SK-N-DZ (cell line): ENCODE measurements at regions not wholly inside any gene's neighbourhood (a gene's known extent, or its start where the extent isn't known, plus 50 kb on each side); places are given as distances from the start of the nearest gene placed in this dataset.
"Not testable (repeated sequence)": the region's sequence is repeated elsewhere in the genome, so short reads cannot be mapped to it uniquely, and the experiment has no call there.

Source experiments
- DNase-seq: peaks from one replicate; pipeline ENCODE4 v3.0.0-alpha.2; 2015; ENCODE audit warnings: low spot score

DNA sequence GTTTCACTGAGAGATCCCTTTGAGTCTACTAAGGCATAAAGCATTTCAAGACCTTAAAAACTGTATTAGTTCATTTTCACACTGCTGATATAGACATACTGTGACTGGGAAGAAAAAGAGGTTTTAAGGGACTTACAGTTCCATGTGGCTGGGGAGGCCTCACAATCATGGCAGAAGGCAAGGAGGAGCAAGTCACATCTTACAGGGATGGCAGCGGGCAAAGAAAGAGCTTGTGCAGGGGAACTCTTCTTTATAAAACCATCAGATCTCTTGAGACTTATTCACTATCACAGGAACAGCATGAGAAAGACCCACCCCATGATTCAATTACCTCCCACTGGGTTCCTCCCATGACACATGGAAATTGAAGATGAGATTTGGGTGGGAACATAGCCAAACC, 628.4 kb upstream of the GJE1 start:
- DNase-seq = not testable (repeated sequence)

DNA sequence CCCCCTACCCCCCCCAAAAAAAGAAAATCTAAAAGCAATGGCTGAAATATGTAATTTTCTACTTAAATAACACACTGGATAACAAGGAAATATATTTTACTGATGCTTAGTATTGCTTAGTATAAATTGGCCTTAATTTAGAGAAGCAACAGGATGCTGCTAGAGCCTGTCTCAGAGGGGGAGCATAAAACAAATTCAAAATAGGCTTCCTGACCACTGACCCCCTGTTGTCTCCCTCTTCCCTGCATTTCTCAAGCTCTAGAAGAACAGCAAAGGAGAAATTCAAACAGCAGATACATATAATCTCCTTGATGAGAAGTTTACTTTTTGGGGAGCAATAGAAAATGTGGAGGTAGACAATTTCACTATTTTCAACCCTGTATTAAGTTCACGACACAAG, 631.1 kb upstream of the GJE1 start:
- DNase-seq = no peak

DNA sequence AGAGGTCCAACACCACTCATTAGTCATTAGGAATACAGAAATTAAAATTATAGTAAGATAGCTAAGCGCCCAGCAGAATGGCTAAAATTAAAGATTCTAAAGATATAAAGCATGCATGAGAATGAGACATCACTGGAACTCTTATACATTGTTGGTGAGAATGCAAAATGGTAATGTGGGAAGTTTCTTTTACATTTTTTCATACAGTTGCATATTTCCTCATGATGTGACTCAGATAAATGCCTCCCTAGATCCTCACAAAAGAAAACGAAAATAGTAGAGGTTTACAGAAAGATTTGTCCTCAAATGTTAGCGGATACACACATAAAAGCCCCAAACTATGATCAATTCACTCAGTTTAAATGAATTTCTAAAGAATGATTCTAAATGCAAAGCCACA, 633.7 kb upstream of the GJE1 start:
- DNase-seq = no peak

DNA sequence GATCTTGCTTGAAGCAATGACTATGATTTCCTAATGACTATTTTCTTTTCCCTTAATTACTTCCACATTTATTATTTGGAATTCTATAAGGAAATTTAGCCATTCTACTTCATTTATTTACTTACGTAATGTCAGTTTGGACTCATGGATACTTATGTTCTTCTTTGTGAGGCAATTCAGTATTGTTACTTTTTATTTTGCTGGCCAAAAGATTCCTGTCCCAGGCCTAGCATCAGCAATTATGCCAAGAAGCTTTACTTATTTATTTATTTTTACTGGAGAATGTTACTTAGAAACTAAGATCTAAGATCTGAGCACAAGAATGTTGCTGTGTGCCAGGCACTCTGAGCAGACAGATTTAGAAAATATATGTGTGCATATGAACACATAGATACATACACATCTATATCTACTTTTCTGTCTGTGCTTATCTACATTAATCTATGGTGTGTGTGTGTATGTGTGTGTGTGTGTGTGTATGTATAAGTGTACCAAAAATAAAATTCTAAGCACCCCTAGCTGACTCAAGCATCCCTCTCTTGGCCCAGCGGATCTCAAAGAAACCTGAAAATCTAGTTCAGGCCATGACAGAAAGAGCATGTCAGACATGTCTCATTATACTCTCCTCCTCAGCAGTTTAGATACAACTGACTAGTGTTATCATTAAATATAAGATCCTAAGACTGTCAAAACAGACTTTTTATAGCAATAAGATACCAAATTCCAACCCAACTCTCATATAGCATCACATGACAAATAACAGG, 640.0 kb upstream of the GJE1 start:
- no peak for DNase-seq

DNA sequence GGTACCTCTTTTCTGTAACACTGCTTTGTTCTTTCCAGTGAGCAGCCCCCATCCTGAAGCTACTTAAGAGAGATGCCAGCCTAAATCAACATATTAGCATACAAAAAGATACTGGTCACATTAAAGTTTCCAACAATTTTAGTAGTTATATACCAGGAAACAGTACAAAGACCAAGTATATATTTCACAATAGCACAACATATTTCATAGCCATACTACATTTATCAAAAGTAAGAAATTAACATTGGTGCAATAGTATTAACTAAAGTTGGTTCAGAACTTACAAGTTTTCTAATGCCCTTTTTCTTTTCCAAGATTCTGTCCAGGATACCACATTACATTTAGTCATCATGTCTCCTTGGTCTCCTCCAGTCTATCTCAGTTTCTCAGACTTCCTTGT, 641.0 kb upstream of the GJE1 start:
- DNase-seq = no peak

DNA sequence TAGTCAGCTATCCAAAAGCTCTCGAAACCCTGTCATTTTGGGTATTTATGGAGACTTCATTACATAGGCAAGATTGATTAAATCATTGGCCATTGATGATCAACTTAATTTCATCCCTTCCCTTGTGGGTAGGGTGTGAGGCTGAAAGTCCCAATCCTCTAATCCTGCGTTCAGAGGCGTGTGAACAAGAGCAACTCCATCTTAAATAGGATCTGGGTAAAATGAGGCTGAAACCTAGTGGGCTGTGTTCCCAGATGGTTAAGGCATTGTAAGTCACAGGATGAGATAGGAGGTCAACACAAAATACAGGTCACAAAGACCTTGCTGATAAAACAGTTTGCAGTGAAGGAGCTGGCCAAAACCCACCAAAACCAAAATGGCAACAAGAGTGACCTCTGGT, 641.7 kb upstream of the GJE1 start:
- DNase-seq = no peak

DNA sequence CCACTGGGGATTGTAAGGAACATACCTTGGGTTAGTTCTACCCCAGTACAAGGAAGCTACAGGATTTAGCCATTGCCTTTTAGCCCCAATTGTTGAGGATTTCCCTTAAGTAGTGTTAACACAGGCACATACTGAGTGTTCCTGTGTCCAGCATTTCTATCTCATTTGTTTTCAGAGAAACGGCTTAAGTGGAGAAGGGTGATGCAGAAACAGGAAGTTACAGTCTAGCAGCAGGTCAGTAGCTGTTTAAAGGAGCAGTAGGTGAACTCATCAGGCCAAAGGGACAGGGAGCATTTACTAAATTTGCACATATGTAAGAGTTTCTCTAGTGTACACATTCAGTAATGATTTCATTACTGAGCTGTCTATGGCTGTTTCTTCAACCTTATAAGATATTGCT, 644.2 kb upstream of the GJE1 start:
- no peak for DNase-seq

DNA sequence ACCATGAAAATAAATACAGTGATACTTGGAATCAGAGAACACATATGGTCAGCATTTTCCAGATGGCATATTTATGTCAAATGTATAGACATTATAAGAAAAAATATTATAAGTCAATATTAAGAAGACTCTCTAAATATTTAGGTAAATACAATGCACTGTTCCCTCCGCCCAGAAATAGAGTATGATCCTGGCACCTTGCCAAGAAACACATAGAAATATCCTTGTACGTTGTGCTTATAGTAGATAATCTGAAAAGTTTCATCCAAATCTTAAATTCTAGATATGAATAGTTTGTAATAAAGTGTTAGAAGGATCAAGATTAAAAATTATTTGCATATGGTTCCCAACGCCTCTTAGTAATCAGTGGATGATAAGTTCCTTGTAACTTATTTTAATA, 645.8 kb upstream of the GJE1 start:
- no peak for DNase-seq

DNA sequence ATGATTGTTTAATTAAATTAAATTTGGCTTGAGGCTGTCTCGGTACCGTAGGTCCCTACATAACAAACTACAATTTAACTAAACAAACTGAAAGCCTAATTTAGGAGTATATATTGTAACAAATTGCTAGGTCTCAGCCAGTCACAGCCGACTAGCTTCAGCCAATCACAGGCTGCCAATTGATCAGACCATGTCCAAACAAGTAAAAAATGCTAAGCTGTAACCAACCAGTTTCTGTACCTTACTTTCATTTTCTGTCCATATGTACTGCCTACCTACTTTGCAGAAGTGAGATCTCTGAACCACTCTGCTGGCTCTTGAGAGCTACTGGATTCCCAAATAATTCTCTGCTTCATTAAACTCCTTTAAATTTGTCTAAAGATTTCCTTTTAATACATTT, 648.0 kb upstream of the GJE1 start:
- no peak for DNase-seq

DNA sequence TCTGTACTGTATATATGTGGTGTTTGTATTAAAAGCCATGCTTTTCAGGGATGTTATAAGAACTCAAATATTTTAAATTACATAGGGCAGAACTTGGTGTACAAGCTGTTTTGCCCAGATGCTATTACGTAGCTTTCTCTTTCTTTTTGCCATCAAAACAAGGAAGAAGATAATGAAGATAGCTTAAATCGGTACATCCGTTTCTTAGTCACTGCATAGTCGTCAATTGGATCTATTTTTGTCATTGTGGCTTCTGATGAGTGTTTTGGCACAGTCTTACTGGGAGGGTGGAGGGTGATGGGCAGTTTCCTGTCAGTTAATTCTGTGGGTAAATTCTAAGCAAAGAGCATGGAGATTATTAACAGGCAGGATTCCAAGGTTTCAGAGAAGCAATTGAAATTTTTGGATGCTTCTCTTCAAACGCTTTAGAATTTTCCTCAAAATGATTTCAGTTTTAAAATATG, 649.1 kb upstream of the GJE1 start:
- DNase-seq = no peak

DNA sequence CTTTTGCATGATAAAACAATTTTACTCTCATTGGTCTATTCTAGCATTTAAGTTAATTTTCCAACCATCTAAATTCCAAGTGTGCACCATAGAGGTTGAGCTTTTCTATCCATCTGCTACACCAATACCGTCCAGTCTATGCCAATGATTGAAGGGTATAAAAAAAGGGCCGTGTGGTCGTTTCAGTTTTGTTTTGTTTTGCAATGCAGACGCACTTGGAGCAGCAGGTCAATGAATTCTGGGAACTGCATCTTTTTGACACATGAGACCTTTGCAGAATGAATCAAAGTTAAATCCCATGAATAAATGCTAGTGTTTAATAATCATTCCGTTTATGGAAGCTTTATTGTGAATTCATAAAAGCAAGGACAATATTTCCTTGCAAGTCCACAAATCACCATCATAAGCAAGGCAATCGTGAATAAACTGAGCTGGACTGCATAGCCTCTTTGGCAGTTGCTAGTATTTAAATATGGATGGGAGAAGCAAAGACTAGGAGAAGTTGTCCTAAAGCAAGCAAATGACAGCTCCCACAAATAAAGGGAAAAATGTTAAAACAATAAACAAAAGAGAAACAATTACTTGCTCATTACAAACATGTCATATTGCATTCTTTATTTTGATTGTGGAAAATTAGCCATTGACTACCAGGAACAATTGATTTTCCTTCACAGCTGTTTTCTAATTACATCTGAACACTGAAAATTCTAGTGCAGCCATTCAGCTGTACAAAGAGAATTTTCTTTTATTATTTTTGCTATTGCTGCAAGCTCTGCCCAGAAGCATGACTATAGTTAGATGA, 649.7 kb upstream of the GJE1 start:
- no peak for DNase-seq

DNA sequence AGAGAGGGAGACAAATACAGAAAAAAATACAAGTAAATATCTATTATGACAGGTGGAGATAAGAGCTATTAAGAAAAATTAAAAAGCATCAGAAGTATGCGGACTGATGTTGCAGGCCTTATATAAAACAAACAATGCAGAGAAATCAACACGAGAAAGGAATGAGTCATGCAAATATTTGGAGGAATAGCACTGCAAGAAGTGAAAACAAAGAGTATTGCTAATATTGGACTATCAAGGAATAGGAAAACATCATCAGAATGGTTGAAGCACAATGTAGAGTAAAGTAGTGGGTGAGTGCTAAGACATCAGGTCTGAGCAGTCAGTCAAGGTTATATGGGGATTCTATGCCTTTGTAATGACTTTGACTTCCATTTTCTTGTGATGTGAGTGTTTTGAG, 657.5 kb upstream of the GJE1 start:
- no peak for DNase-seq

DNA sequence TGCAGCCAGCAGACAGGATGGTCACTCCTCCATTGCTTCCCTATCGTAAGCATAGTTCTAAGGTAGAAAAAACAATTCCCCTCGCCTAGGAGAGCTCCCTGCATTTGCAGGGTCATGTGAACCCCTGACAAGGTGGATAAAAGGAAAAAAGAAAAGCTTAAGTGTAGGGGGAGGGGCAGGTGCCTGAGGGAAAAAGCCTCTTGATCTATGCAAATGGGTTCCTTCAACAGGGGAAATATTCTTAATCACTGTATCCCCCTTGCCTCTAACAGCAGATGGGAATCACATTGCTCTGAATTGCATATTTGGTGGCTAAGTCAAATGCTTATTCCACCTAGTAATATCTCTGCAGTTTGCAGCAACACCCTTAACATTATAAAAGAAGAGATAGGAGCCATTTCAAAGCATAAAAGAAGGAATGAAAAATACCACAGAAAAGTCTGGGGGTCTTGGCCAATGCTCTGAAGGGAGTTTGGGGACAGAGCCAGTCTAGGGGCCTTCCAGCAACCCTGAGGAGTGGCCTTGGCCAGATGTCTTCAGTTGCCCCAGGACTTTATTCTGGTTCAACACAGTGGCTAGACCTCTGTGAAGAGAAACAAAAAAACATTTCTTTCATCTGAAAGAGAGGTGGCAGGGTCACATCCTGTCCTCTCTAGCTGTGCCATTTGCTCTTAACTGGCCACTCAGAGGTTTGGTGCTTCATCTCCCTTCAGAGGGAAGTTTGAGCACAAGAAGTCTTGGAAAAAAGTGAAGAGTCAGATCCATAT, 660.4 kb upstream of the GJE1 start:
- DNase-seq = no peak

DNA sequence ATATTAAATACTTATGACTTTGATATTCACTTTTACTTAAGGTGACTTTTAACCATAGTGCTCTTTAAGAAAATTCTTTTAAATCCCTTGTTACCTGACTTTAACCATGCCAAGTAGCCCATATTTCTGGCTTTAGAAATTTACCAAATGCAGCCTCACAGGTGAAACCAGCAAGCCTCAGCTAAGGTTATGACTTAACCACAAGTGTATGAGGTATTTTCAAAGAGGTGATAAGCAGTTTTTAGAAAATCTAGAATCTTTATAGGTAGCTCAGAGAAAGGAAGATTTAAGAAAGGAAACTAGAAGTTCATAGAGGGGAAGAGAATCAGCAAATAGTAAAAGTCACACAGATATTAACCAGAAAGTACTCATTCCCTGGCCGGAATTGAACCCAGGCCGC, 661.9 kb upstream of the GJE1 start:
- no peak for DNase-seq

DNA sequence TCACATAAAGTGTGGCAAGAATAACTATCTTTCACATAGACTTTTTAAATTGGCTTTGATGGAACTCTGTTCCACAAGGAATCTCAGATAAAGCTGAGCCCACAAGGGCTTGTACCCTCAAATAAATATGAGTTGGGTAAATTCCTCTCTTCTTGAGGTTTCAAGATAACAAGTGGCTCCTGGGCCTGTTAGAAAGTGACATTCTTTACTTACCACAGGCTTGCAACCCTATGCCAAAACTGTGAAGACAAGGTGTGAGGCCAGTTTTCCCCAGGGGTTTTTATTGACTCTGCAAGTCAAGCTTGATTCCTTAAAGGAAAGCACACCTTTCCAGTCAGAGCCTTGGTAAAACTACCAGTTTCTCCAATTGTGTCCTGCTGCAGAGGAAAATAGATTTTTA, 664.8 kb upstream of the GJE1 start:
- DNase-seq = no peak

DNA sequence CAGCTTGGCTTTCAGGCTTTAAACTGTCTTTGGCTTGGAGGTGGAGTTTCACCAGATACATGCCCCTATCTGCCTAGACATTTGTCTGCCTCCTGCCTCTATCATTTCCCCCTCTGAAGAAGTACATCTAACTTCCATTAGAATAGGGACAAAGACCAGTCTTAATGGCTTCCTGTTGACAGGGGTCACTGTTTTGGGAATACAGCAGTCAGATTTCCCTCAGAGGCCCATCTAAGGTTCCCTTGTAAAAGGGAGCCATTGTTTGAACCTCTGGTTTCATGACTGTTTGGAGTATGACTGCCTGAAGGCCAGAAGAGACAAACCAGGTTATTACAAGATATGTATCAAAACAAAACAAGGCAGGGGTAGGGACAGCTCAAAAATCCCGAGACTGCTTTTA, 665.7 kb upstream of the GJE1 start:
- DNase-seq = no peak

DNA sequence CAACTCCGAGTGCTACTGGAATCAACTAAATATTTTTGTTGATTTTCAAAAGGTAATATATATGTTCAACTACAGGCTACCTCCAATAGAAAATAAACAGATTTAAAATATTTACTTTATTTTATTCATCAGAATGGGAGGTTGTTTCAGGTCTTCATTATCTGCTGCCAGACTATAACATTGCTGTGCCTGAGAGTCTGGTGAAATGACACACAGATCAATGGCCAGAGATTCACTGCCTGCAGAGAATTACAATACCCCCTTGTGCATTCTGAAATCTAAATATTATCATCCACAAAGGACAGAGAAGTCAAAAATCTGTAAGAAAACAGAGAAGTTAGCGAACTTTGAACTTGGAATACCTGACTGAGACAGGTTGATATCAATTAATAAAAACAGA, 667.8 kb upstream of the GJE1 start:
- DNase-seq = no peak

DNA sequence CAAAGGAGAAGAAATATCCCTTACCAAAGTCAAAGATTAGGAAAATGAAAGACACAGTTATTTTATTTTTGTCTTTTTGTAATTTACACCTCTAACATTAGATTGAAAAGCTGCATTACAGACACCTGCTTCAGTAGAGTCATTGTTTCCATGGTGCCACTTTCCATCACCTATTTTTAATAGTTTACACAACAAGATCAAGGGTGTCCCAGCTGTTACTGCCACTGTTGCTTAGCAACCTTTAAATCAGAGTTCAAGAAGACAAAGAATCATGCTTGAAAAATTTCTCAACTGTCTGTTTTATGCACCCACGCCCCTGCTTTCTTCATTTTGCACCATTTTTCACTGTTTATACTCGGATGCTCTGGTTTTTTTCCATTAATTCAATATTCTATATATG, 668.2 kb upstream of the GJE1 start:
- DNase-seq = no peak

DNA sequence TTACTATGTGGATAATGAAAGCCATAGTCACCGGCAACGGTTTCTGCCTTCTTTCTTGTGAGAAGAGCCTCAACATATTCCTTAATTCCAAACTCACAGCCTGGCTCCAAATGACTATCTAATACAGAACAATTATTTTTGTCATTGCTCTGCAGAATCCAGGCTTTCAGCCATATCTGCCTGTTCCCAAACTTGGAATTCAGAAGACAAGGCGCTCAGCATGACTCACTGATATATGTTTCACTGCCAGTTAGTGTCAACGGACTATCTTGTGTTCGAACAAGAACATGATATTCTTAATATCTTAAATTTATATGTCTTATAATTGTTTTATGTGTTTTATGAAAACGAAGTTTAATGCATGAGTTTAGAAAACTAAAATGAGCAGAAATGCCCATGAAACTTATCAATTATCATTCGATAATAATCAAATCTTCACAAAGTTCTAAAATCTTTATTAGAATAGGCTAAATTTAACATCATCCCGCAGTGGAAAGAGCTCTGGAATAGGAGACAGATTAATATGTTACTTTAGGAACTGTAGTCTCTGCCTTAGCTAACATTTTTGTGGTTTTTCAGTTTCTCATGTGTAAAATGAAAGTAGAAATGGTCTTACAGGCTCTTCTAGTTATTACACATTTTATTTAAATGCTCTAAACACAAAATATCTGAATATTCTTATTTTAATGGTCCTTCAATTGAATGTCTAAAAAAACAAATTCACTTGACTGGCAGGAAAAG, 669.3 kb upstream of the GJE1 start:
- DNase-seq = no peak

DNA sequence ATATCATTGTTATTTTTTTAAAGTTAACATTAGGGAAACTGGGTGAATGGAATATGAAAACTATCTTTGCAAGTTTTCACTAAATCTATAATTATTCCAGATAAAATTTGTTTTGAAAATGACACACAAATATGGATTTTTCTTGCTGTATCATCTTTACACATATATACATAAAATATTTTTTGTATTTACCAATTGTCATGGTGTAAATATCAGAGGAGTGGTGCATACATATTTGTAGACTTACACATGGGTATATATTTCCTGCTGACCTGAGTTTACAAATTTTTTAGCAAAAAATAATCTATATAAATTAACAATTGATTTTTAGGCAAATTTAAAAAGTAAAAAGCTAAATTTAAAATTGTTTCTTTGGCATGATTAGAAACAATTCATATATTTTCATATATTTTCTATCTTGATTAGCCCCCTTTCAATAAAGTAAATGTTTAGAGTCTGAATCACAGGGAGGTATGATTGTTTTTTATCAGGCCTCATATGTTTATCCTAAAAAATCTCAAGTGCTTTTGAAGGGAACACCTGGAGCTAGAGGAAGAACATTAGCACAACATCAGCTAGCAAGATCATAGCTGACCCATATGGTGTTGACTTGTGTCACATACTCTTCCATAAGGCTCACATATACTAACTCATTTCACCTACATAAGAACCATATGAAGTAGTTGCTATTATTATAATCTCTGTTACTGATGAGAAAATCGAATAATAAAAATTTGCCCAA, 671.8 kb upstream of the GJE1 start:
- no peak for DNase-seq

DNA sequence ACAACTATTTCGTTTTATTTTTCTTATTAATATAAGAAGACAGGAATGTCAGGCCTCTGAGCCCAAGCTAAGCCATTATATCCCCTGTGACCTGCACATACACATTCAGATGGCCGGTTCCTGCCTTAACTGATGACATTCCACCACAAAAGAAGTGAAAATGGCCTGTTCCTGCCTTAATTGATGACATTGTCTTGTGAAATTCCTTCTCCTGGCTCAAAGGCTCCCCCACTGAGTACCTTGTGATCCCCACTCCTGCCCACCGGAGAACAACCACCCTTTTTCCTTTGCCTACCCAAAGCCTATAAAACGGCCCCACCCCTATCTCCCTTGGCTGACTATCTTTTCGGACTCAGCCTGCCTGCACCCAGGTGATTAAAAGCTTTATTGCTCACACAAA, 672.5 kb upstream of the GJE1 start:
- not testable (repeated sequence) for DNase-seq
